Endodermal cell (in vitro differentiated cells): ENCODE measurements at regions not wholly inside any gene's neighbourhood (a gene's known extent, or its start where the extent isn't known, plus 50 kb on each side); places are given as distances from the start of the nearest gene placed in this dataset.

Experiments used
- DNase-seq: peaks from one replicate; pipeline ENCODE4 v3.0.0-alpha.2; 2017
- H3K27ac ChIP-seq: 2 replicates; pipeline ENCODE4 v1.5.1; 2013; ENCODE audit warnings: mild to moderate bottlenecking, low read depth, low read length, moderate library complexity
- H3K27me3 ChIP-seq: 2 replicates; pipeline ENCODE4 v1.6.1; 2013; ENCODE audit warnings: mild to moderate bottlenecking, low read length, moderate library complexity; ENCODE audit not compliant: insufficient read depth, control insufficient read depth, poor library complexity, severe bottlenecking
- H3K36me3 ChIP-seq: 2 replicates; pipeline ENCODE4 v1.7.0; 2013; ENCODE audit warnings: mild to moderate bottlenecking, low read length, moderate library complexity; ENCODE audit not compliant: control insufficient read depth, insufficient read depth
- H3K4me1 ChIP-seq: one replicate; pipeline ENCODE4 v1.7.0; 2013; ENCODE audit warnings: low read length; ENCODE audit not compliant: control insufficient read depth, insufficient read depth
- H3K4me3 ChIP-seq: 2 replicates; pipeline ENCODE4 v1.5.1; 2013; ENCODE audit warnings: mild to moderate bottlenecking, low read length, moderate library complexity
- H3K9ac ChIP-seq: 2 replicates; pipeline ENCODE4 v1.6.1; 2013; ENCODE audit warnings: mild to moderate bottlenecking, low read length, moderate library complexity; ENCODE audit not compliant: poor library complexity, severe bottlenecking; ENCODE audit errors: extremely low read depth
- H3K9me3 ChIP-seq: 2 replicates; pipeline ENCODE4 v1.6.1; 2013; ENCODE audit warnings: mild to moderate bottlenecking, low read length, moderate library complexity; ENCODE audit not compliant: control insufficient read depth
- H3K27ac Mint-ChIP-seq: 2 replicates; pipeline ENCODE4 v1.8.0; 2020; ENCODE audit warnings: mixed read lengths
- H3K27me3 Mint-ChIP-seq: 2 replicates; pipeline ENCODE4 v1.8.0; 2021; ENCODE audit warnings: mild to moderate bottlenecking, mixed read lengths; ENCODE audit not compliant: insufficient read depth
- H3K36me3 Mint-ChIP-seq: 2 replicates; pipeline ENCODE4 v1.8.0; 2020; ENCODE audit warnings: low read depth, mixed read lengths
- H3K4me1 Mint-ChIP-seq: 2 replicates; pipeline ENCODE4 v1.8.0; 2020; ENCODE audit warnings: mixed read lengths
- H3K4me3 Mint-ChIP-seq: 2 replicates; pipeline ENCODE4 v1.8.0; 2020; ENCODE audit warnings: mild to moderate bottlenecking, moderate library complexity, mixed read lengths
- H3K9me3 Mint-ChIP-seq: 2 replicates; pipeline ENCODE4 v1.8.0; 2020; ENCODE audit warnings: mild to moderate bottlenecking, mixed read lengths
- CTCF ChIP-seq: fragments of 200-600 bp; sonication (generic); conservative IDR thresholded peaks from 2 replicates; pipeline ENCODE4 v1.5.0; 2021; ENCODE audit warnings: antibody characterized with exemption, mild to moderate bottlenecking
- WGBS, 2 experiments: methylation state at CpG; one replicate each; pipeline versions ENCODE4 v1.1.5 to v1.1.7; 2013; ENCODE audit warnings: missing lambda C conversion rate in 2 of 2, mixed read lengths in 1 of 2; ENCODE audit not compliant: insufficient coverage in 1 of 2, insufficient read length in 1 of 2; 5-methylcytosine and 5-hydroxymethylcytosine counted together

GRCh38 chr11:133747409-133747808, 97.9 kb downstream of the SPATA19 start:
- H3K27me3 ChIP-seq, result no peaks in the 10 kb centered on the region
- no peaks in the 10 kb centered on the region for H3K36me3 Mint-ChIP-seq
- no peak for TF ChIP-seq CTCF
- H3K27ac Mint-ChIP-seq, result no peak overlapping the region
- H3K27ac ChIP-seq, result no peak overlapping the region
- H3K9ac ChIP-seq, result no peak overlapping the region
- H3K4me1 ChIP-seq, result no peaks in the 10 kb centered on the region
- no peak overlapping the region for H3K4me3 ChIP-seq
- WGBS, 2 experiments, result 90 to 93% methylated on average over 10 to 13 of the region's 13 CpGs
- peaks cover 2% of the 10 kb centered on the region for H3K27me3 Mint-ChIP-seq
- H3K4me1 Mint-ChIP-seq, result peaks cover 10% of the 10 kb centered on the region
- no peak for DNase-seq
- H3K4me3 Mint-ChIP-seq, result no peak overlapping the region
- peaks cover 4% of the 10 kb centered on the region for H3K9me3 Mint-ChIP-seq
- no peaks in the 10 kb centered on the region for H3K36me3 ChIP-seq
- peaks cover 8% of the 10 kb centered on the region for H3K9me3 ChIP-seq

GRCh38 chr11:133746663-133747306, 98.5 kb downstream of the SPATA19 start:
- WGBS, 2 experiments, result 90 to 91% methylated on average over 13 to 18 of the region's 18 CpGs
- H3K4me3 Mint-ChIP-seq, result no peak overlapping the region
- peaks cover 4% of the 10 kb centered on the region for H3K9me3 Mint-ChIP-seq
- no peak overlapping the region for H3K4me3 ChIP-seq
- peaks cover 10% of the 10 kb centered on the region for H3K4me1 Mint-ChIP-seq
- TF ChIP-seq CTCF, result no peak
- peaks cover 8% of the 10 kb centered on the region for H3K9me3 ChIP-seq
- H3K4me1 ChIP-seq, result no peaks in the 10 kb centered on the region
- H3K36me3 Mint-ChIP-seq, result no peaks in the 10 kb centered on the region
- H3K27ac ChIP-seq, result no peak overlapping the region
- no peaks in the 10 kb centered on the region for H3K36me3 ChIP-seq
- no peak overlapping the region for H3K27ac Mint-ChIP-seq
- no peaks in the 10 kb centered on the region for H3K27me3 ChIP-seq
- DNase-seq, result no peak
- H3K9ac ChIP-seq, result no peak overlapping the region
- peaks cover 2% of the 10 kb centered on the region for H3K27me3 Mint-ChIP-seq

- Mint-ChIP-seq H3K4me1 (peaks cover 10% of the 10 kb centered on the region), H3K27me3 (peaks cover 2% of the 10 kb centered on the region), H3K27ac (no peak overlapping the region), H3K36me3 (no peaks in the 10 kb centered on the region), H3K9me3 (peaks cover 4% of the 10 kb centered on the region), H3K4me3 (no peak overlapping the region)
- TF ChIP-seq CTCF, result no peak
- Histone ChIP-seq H3K4me1 (no peaks in the 10 kb centered on the region), H3K9ac (no peak overlapping the region), H3K4me3 (no peak overlapping the region), H3K27me3 (no peaks in the 10 kb centered on the region), H3K27ac (no peak overlapping the region), H3K9me3 (peaks cover 8% of the 10 kb centered on the region), H3K36me3 (no peaks in the 10 kb centered on the region)
- 69 to 80% methylated on average over 2 to 4 of the region's 4 CpGs for WGBS, 2 experiments
- DNase-seq, result no peak
Measured at GRCh38 chr11:133745791-133746190, 99.5 kb downstream of the SPATA19 start.
